Embryonic facial prominence (tissue), 1 donor: ENCODE measurements at regions not wholly inside any gene's neighbourhood (a gene's known extent, or its start where the extent isn't known, plus 50 kb on each side); places are given as distances from the start of the nearest gene placed in this dataset.

Experiments used
- DNase-seq: peaks from one replicate; pipeline ENCODE4 v3.0.0-alpha.2; 2016; ENCODE audit errors: extremely low spot score

DNA sequence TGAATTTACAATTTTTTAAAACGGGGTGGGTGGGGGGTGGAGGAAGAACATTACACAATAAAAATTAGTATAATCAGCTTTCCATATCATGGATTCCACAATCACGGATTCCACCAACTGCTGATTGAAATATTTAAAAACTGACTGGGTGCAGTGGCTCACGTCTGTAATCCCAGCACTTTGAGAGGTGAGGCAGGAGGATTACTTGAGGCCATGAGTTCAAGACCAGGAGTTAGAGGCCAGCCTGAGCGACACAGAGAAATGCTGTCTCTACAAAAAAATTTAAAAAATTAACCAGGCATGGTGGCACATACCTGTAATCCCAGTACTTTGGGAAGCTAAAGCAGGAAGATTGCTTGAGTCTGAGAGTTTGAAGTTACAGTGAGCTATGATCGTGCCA, 254.7 kb downstream of the ATG4C start:
- no peak for DNase-seq

- no peak for DNase-seq
Measured at GRCh38 chr1:63041660-63042059, 257.7 kb downstream of the ATG4C start.

DNA sequence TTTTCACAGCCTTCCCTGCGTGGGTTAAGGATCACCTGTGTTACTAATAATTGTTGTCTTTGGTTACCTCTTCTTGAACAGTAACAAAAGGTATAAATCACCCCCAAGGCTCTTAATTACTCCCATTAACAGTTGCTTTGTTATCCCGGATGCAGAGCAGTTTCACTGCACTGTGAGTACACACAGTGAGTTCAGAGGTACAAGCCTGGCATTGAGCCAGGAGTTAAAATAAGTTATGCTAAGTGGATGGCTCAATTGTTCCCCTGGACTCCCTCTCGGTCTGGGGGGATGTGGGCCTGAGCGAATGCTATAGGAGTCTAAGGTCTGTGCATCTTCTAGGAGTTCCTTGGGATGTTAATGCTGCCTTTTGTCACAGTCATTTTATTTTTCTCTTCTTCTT, 258.3 kb downstream of the ATG4C start:
- DNase-seq, result no peak

DNA sequence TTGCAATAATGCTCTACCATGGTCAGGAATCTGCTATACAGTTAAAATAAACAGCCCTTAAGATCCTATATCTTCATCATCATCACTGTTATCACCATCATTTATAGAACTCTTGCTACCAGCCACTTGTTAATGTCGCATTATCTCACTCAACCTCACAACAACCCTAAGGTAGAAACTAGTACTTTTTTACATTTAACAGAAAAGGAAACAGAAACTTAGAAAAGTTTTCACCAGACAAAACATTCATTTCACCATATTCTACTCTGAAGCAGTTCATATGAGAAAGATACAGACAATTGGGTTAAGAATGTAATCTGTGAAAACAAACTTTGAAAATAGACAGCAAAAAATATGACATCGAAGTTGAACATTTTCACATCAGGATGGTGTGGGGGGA, 262.6 kb downstream of the ATG4C start:
- DNase-seq, result no peak

GRCh38 chr1:63049135-63049534, 265.2 kb downstream of the ATG4C start:
- DNase-seq, result no peak

- DNase-seq, result no peak
Measured at GRCh38 chr1:63051356-63051755, 267.4 kb downstream of the ATG4C start.

- no peak for DNase-seq
Measured at GRCh38 chr1:63051886-63052285, 268.0 kb downstream of the ATG4C start.

- no peak for DNase-seq
Measured at GRCh38 chr1:63054184-63054583, 268.2 kb upstream of the FOXD3 start.

DNA sequence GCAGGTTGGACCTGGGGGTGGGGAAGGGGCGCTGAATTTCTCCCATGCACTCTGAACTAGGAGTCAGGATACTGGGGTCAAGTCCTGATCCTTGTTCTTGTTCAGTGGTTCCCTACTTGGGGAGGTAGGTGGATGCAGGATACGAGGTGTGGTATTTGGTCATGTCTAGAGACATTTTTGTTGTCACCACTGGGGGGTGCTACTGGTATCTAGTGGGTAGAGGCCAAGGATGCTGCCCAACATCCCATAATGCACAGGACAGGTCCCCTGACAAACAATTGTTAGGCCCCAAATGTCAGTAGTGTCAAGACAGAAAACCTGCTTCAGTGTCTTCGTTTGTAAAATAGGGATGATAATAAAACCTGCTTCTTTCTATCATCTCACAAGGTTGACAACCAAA, 259.0 kb upstream of the FOXD3 start:
- DNase-seq, result no peak

- DNase-seq, result no peak
Measured at GRCh38 chr1:63064135-63064534, 258.2 kb upstream of the FOXD3 start.

DNA sequence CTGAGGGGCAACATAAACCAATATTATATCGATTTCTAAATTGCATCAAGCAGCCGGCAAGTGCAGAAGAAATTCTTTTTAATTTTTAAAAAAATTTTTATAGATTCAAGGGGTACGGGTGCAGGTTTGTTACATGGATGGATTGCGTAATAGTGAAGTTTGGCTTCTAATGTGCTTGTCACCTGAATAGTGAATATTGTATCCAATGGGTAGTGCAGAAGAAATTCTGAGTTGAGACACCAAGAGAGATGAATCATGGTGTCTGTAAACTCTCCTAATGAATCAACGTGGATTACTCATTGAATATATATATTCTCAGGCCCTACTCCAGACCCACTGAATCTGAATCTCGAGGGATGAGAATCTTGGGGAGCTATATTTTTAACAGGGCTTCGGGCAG, 253.7 kb upstream of the FOXD3 start:
- DNase-seq, result no peak

- no peak for DNase-seq
Measured at GRCh38 chr1:63069214-63069613, 253.2 kb upstream of the FOXD3 start.

GRCh38 chr1:63073309-63074306, 248.8 kb upstream of the FOXD3 start:
- DNase-seq, result no peak

DNA sequence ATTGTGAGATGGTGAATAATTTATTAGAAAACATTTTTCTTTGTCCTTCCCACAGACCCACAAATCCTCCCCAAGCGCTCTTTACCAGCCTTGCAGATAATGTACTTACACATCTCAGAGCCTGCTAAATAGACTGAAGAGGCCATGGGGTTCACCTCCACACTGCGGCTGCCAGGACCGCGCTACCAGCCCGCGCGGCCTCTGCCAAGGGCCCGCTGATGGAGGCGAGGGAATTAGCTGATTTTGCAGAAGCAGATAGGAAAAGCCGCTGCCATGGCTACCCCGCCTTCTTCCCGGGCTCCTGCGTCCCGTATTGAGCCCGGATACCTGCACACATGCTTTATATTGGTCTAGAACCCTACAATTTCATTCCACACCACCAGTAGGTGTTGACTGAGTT, 248.0 kb upstream of the FOXD3 start:
- DNase-seq, result no peak

GRCh38 chr1:63082766-63083165, 239.6 kb upstream of the FOXD3 start:
- DNase-seq, result no peak

DNA sequence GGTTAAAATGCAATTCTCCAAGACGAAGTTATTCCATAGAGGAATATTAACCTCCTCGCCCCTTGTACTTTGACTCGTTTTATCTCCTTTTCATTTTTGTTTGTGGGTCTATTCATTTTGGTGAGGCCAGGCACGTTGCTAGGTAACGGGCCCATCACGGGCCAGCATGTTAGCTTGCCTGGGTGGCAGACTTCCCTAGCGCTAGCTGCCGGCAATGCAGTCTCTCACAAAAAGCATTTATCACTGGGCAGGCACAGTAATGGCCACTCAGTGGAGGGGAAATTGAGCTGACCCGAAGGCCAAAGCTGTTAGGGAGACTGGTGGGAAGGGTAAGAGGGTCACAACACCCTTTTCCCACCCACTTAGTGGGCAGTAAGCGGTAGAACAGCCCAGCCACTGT, 234.4 kb upstream of the FOXD3 start:
- no peak for DNase-seq

DNA sequence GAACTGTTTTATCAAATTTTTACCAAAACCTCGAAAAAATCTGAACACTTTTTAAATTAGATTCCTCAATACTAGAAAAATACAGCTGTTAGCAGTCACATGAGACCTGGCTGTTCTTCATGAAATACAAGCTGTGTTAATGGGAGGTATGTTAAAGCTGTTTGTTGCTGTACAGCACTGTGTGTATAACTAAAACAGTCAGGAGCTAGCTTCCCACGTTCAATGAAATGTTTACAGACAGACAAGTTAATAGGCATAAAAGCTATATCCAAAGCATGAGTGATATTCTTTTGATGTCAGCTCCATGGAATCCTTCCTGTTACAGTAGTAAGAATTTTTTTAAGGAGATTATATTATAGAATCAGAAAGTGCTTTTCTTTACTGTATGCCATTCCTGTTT, 223.2 kb upstream of the FOXD3 start:
- DNase-seq, result no peak

- DNase-seq, result no peak
Measured at GRCh38 chr1:63101336-63101735, 221.0 kb upstream of the FOXD3 start.

GRCh38 chr1:63103682-63104081, 218.7 kb upstream of the FOXD3 start:
- DNase-seq, result no peak

DNA sequence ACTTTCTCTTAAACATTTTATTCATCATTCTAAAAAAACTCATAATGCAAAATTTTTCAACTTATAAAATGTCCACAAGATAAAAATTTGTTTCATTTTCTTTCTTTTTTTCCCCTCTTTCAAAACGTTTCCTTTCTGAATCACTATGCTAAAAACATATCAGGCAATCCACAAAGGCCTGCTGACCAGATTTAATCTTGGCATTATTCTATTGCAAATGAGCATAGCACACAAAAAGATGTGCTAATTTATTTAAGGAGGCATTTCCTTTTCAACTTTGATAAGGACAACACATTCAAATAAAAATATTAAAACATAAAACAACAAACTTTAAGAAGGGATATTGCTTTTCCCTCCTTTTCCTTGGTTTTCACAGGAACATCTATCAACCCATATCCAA, 215.3 kb upstream of the FOXD3 start:
- DNase-seq, result no peak

- no peak for DNase-seq
Measured at GRCh38 chr1:63108206-63108605, 214.2 kb upstream of the FOXD3 start.

DNA sequence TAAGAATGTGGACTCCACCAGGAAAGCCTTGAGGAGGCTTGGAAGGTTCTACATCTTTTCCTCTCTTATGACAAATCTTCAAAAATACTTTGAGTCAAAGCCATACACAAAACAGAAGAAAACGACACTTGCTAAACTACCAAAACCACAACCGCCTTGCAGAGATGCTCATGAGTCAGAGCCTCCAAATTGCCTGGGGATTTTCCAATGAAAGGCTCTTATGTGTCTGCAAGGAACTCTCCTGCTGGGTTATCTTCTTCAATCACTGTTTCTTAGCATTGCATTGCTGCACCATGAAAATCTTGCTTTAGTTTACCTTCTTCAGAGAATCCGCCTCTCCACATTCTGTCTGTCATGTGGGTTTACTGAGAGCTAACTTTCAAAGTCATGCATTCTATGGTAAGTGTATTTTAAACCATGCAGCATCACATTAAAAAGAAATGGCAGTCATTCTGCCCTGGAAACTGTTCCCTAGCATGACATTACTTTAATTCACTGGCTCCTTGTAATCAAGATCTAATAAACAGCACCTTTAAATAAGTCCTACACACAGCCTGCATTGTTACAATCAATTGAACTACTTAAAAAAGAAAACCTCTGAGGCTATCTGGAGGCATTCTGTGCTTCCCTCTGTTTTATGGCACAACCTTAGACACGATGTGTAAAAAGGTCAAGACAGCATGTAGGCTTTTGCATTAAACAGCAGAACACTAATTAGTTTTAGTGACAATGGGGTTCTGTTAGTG, 210.0 kb upstream of the FOXD3 start:
- no peak for DNase-seq

DNA sequence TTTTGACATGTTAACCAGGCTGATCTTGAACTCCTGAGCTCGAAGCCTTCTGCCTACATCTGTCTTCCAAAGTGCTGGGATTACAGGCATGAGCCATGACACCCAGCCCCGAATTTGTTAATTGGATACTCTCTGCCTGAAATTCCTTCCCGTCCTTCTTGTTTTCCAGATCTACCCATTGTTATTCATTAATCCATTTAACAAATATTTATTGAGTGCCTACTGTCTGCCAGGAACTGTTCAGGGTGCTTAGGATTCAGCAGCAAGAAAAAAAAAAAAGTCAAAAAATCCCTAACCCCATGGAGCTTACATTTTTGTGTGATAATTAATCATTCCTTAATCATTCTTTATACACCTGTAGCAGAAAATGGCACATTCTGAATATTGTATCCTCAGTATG, 206.8 kb upstream of the FOXD3 start:
- no peak for DNase-seq
